ENCODE measurements at regions not wholly inside any gene's neighbourhood (a gene's known extent, or its start where the extent isn't known, plus 50 kb on each side); places are given as distances from the start of the nearest gene placed in this dataset.

DNA sequence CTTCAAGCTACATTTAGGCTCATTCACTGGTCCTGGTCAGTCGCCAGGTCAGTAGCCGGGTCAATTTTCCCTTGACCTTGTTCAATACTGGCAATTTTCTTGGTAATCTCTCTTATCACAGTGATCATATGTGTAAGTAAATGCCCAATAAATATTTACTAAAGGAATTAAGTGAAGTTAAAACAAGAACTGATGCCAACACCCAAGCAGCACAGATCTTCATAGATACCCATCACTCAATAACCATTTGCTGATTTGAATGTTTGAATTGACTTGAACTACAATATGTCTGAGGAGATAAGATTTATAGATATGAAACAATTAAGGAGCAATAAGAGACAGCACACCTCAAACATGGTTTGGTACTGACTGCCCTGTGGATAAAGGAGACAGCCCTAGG is 100.8 kb upstream of the PREP start:
- TF ChIP-seq, protein P1, sequence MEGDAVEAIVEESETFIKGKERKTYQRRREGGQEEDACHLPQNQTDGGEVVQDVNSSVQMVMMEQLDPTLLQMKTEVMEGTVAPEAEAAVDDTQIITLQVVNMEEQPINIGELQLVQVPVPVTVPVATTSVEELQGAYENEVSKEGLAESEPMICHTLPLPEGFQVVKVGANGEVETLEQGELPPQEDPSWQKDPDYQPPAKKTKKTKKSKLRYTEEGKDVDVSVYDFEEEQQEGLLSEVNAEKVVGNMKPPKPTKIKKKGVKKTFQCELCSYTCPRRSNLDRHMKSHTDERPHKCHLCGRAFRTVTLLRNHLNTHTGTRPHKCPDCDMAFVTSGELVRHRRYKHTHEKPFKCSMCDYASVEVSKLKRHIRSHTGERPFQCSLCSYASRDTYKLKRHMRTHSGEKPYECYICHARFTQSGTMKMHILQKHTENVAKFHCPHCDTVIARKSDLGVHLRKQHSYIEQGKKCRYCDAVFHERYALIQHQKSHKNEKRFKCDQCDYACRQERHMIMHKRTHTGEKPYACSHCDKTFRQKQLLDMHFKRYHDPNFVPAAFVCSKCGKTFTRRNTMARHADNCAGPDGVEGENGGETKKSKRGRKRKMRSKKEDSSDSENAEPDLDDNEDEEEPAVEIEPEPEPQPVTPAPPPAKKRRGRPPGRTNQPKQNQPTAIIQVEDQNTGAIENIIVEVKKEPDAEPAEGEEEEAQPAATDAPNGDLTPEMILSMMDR (IDR thresholded peaks at IDR 0.05; ENCODE audit: low read depth, low read length, missing control alignments): no peak
- no peak overlapping the region for H3K4me3 ChIP-seq (ENCODE audit: low read depth, low read length)
- no peak for DNase-seq (ENCODE audit: low read depth)

DNA sequence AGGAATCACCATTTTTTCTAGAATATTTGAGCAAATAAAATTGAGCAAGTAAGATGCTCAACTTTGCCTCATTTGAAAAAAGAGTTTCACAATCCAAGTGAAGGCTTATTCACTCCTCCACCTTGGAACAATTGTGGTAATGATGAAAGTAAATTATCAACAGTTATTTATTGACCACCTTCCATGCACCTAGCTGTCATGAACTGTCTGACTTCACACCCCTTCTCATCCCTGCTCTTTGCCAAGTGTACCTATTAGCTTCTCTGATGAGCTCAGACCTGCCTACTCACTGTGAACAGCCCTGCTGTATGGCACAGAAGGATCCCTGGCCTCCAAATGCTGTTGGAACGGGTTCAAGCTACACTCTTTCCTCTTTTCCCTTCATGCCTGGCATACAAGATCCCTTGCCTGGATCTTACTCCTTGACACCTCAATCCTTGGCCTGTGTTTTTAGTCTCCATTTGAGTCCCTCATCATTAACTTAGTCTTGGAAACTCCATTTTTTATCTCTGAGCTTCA is 99.0 kb upstream of the PREP start:
- TF ChIP-seq, protein P1 (IDR thresholded peaks at IDR 0.05; ENCODE audit: low read depth, low read length, missing control alignments): no peak
- H3K4me3 ChIP-seq (ENCODE audit: low read depth, low read length): no peak overlapping the region
- DNase-seq (ENCODE audit: low read depth): no peak

DNA sequence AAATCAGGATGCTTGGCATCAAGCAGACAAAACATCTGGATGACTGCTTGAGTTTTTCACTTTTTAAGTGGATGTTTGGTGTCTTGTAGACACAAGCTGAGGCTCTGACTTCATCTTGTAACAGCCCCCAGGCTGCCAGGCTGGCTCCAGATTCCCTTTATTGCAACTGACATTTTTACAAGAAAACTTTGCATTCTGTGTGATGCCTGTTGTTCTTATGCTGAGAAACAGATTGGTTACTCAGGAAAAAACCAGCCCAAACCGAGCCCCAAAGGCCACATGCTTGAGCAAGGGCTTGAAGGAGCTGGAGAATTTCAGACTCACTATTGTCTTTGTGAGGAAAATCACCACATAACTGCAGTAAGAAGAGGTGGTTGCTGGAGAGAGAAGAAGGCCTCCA is 98.4 kb upstream of the PREP start:
- no peak for DNase-seq (ENCODE audit: low read depth)
- H3K4me3 ChIP-seq (ENCODE audit: low read depth, low read length): no peak overlapping the region
- TF ChIP-seq, protein P1 (IDR thresholded peaks at IDR 0.05; ENCODE audit: low read depth, low read length, missing control alignments): no peak

DNA sequence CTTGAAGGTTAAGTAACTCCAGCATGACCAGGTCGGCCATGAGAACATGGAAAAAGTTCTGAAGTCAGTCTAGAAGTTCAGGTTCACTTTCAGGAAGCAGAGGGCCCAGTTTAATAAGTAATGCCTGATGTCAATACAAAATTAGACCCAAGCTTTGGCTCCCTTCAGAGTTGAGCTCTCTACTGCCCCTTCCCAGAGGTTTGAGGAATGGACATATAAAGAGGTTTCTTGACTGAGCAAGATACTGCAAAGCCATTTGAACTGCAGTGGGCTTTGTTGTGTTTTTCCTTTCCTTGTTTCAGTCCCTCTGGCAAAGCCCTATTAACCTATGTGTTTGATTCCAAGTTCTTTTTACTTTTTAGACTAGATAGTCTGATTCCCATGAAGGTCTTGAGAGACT is 97.8 kb upstream of the PREP start:
- TF ChIP-seq, protein P1 (IDR thresholded peaks at IDR 0.05; ENCODE audit: low read depth, low read length, missing control alignments): no peak
- no peak for DNase-seq (ENCODE audit: low read depth)
- H3K4me3 ChIP-seq (ENCODE audit: low read depth, low read length): no peak overlapping the region

DNA sequence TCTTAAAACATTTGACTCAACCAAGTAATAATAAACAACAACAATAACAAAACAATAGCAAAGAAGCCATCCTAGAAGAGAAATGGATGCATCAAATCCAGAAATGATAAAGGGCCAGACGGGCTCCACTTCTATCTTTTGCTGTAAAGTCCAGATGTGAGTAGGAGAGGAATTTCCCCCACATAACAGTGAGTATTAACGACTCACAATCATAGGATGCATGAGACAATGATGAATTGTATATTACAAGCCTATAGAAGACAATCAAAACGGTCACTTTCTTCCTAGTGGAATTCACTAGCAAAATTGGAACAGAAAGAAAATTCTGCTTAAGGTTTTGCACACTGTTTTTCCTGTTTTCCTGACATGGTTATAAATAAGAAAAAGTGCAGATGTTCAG is 97.0 kb upstream of the PREP start:
- DNase-seq (ENCODE audit: low read depth): no peak
- TF ChIP-seq, protein P1 (IDR thresholded peaks at IDR 0.05; ENCODE audit: low read depth, low read length, missing control alignments): no peak
- H3K4me3 ChIP-seq (ENCODE audit: low read depth, low read length): no peak overlapping the region

DNA sequence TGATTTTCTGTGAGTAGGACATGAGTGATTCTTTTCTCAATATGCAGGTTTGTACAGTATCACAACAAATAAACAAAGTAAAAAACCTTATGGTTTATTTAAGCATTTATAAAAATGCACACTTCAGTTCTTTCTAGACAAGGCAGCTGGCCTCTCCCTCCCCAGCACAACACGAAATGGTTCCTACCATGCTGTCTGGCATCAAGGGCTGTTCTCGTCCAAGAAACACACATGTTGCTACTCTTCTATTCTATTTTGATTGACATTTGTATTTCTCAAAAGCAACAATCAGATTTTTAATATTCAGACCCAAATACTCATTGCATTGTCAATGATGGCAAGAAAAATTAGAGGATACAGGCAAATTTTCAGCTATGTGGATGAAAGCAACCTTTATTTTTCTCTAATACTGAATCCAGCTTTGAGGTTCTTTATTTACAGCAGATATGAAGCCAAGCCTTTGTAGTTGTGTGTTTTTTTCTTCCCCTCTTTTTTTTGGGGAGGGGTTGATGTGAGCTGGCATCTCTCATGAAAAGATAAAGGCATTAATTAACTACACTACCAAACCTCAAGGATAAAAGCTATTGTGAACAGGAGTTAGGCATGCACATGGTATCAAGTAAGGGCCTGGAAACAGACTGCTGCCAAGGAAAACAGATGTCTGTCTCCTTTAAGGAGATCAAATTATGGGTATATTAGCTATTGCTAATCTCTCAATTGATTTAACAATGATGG is 96.4 kb upstream of the PREP start:
- TF ChIP-seq, protein P1 (IDR thresholded peaks at IDR 0.05; ENCODE audit: low read depth, low read length, missing control alignments): no peak
- H3K4me3 ChIP-seq (ENCODE audit: low read depth, low read length): no peak overlapping the region
- DNase-seq (ENCODE audit: low read depth): no peak

DNA sequence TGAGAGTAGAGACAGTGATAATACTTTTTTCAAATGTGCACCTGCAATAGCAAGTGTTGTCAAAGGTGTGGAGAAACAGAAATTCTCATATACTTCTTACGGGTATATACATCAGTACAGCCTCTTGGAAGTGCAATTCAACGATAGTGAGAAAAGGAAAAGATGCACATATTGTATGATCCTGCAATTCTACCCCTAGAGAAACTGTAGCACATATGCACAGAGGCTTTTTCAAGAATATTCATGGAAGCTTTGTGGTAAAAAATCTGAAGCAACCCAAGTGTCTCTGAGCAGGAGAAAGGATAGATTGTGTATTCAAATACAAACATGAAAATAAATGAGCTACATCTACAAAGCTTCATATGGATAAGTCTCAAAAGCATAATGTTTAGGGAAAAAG is 94.7 kb upstream of the PREP start:
- no peak overlapping the region for H3K4me3 ChIP-seq (ENCODE audit: low read depth, low read length)
- DNase-seq (ENCODE audit: low read depth): no peak
- TF ChIP-seq, protein P1 (IDR thresholded peaks at IDR 0.05; ENCODE audit: low read depth, low read length, missing control alignments): no peak

All from GM12864 (cell line).